BE2C (cell line): ENCODE measurements at regions not wholly inside any gene's neighbourhood (a gene's known extent, or its start where the extent isn't known, plus 50 kb on each side); places are given as distances from the start of the nearest gene placed in this dataset.

ENCODE experiments used
- DNase-seq: peaks from one replicate; pipeline ENCODE4 v3.0.0-alpha.2; 2020
- H3K27me3 ChIP-seq: fragments of 250-450 bp; sonication (Bioruptor Pico); 2 replicates; pipeline ENCODE4 v1.5.1; 2020; ENCODE audit warnings: mild to moderate bottlenecking
- H3K36me3 ChIP-seq: fragments of 250-450 bp; sonication (Bioruptor Pico); 2 replicates; pipeline ENCODE4 v1.5.1; 2020; ENCODE audit warnings: mild to moderate bottlenecking
- H3K4me1 ChIP-seq: fragments of 250-450 bp; sonication (Bioruptor Pico); 2 replicates; pipeline ENCODE4 v1.5.1; 2020
- H3K4me3 ChIP-seq: 2 replicates; pipeline ENCODE4 v1.5.1; 2011; ENCODE audit warnings: low read depth, low read length
- H3K9me3 ChIP-seq: fragments of 250-450 bp; sonication (Bioruptor Pico); 2 replicates; pipeline ENCODE4 v1.5.1; 2020
- CTCF ChIP-seq: IDR thresholded peaks from 2 replicates; pipeline ENCODE4 v1.5.1; 2012; ENCODE audit warnings: mild to moderate bottlenecking, low read depth, low read length

- DNase-seq: no peak
- no peaks in the 10 kb centered on the region for H3K4me1 ChIP-seq
- no peak for TF ChIP-seq CTCF
Observed at GRCh38 chr2:219856602-219857001, 229.2 kb downstream of the SLC4A3 start.

GRCh38 chr2:219857751-219858150 is 230.3 kb downstream of the SLC4A3 start:
- H3K36me3 ChIP-seq: no peaks in the 10 kb centered on the region
- H3K4me1 ChIP-seq: no peaks in the 10 kb centered on the region
- peaks cover 16% of the 10 kb centered on the region for H3K27me3 ChIP-seq
- no peak for TF ChIP-seq CTCF
- H3K4me3 ChIP-seq: no peak overlapping the region
- DNase-seq: no peak
- H3K9me3 ChIP-seq: no peaks in the 10 kb centered on the region

More at GRCh38 chr2:219856602-219857001, 229.2 kb downstream of the SLC4A3 start:
- Histone ChIP-seq H3K27me3 (peaks cover 28% of the 10 kb centered on the region), H3K4me3 (no peak overlapping the region), H3K36me3 (no peaks in the 10 kb centered on the region), H3K9me3 (no peaks in the 10 kb centered on the region)

- H3K4me1 ChIP-seq: no peaks in the 10 kb centered on the region
- no peak for DNase-seq
- H3K9me3 ChIP-seq: no peaks in the 10 kb centered on the region
- H3K27me3 ChIP-seq: no peaks in the 10 kb centered on the region; the same call in 1 of the 2 replicates
- H3K36me3 ChIP-seq: no peaks in the 10 kb centered on the region
- H3K4me3 ChIP-seq: no peak overlapping the region
- TF ChIP-seq CTCF: no peak
Observed at GRCh38 chr2:219861307-219861706, 233.9 kb downstream of the SLC4A3 start.

GRCh38 chr2:219864154-219864553 is 236.7 kb downstream of the SLC4A3 start:
- no peak for TF ChIP-seq CTCF
- no peak for DNase-seq
- no peak overlapping the region for H3K4me3 ChIP-seq

GRCh38 chr2:219868635-219869034 is 241.2 kb downstream of the SLC4A3 start:
- DNase-seq: no peak
- no peak for TF ChIP-seq CTCF
- Histone ChIP-seq H3K27me3 (no peaks in the 10 kb centered on the region), H3K9me3 (no peaks in the 10 kb centered on the region), H3K36me3 (no peaks in the 10 kb centered on the region), H3K4me1 (no peaks in the 10 kb centered on the region), H3K4me3 (no peak overlapping the region)

More at GRCh38 chr2:219864154-219864553, 236.7 kb downstream of the SLC4A3 start:
- no peaks in the 10 kb centered on the region; the same call in 1 of the 2 replicates for H3K27me3 ChIP-seq
- H3K4me1 ChIP-seq: no peaks in the 10 kb centered on the region
- no peaks in the 10 kb centered on the region for H3K9me3 ChIP-seq
- no peaks in the 10 kb centered on the region for H3K36me3 ChIP-seq

- H3K9me3 ChIP-seq: no peaks in the 10 kb centered on the region
- no peak overlapping the region for H3K4me3 ChIP-seq
- no peak for DNase-seq
- TF ChIP-seq CTCF: no peak
- H3K4me1 ChIP-seq: no peaks in the 10 kb centered on the region
- no peaks in the 10 kb centered on the region for H3K36me3 ChIP-seq
- no peaks in the 10 kb centered on the region for H3K27me3 ChIP-seq
Observed at GRCh38 chr2:219870041-219870440, 242.6 kb downstream of the SLC4A3 start.
